CD4-positive, alpha-beta T cell treated with Interleukin-15 for 4 hours (primary cell): ENCODE measurements at regions not wholly inside any gene's neighbourhood (a gene's known extent, or its start where the extent isn't known, plus 50 kb on each side); places are given as distances from the start of the nearest gene placed in this dataset.
"Not testable (repeated sequence)": the region's sequence is repeated elsewhere in the genome, so short reads cannot be mapped to it uniquely, and the experiment has no call there.

Experiments used
- DNase-seq: peaks from one replicate; pipeline ENCODE4 v3.0.0-alpha.2; 2020; ENCODE audit warnings: low spot score

- DNase-seq: no peak
Observed at GRCh38 chr10:52954407-52954806, 181.8 kb upstream of the MBL2 start.

GRCh38 chr10:52952391-52953055, 179.9 kb upstream of the MBL2 start:
- no peak for DNase-seq

GRCh38 chr10:52951824-52952223, 179.2 kb upstream of the MBL2 start:
- no peak for DNase-seq

GRCh38 chr10:52950578-52950977, 178.0 kb upstream of the MBL2 start:
- DNase-seq: no peak

- no peak for DNase-seq
Observed at GRCh38 chr10:52949899-52950298, 177.3 kb upstream of the MBL2 start.

- no peak for DNase-seq
Observed at GRCh38 chr10:52946486-52946885, 173.9 kb upstream of the MBL2 start.

- DNase-seq: not testable (repeated sequence)
Observed at GRCh38 chr10:52945521-52945920, 172.9 kb upstream of the MBL2 start.

- DNase-seq: no peak
Observed at GRCh38 chr10:52940921-52941320, 168.3 kb upstream of the MBL2 start.

- DNase-seq: no peak
Observed at GRCh38 chr10:52939894-52940293, 167.3 kb upstream of the MBL2 start.

GRCh38 chr10:52933748-52934147, 161.2 kb upstream of the MBL2 start:
- DNase-seq: no peak

- DNase-seq: no peak
Observed at GRCh38 chr10:52927678-52928077, 155.1 kb upstream of the MBL2 start.

GRCh38 chr10:52923520-52923919, 150.9 kb upstream of the MBL2 start:
- DNase-seq: no peak

GRCh38 chr10:52918714-52919305, 146.2 kb upstream of the MBL2 start:
- DNase-seq: no peak

GRCh38 chr10:52915391-52915790, 142.8 kb upstream of the MBL2 start:
- no peak for DNase-seq

- no peak for DNase-seq
Observed at GRCh38 chr10:52911163-52911562, 138.6 kb upstream of the MBL2 start.

- DNase-seq: no peak
Observed at GRCh38 chr10:52908478-52908877, 135.9 kb upstream of the MBL2 start.

- no peak for DNase-seq
Observed at GRCh38 chr10:52906046-52906445, 133.5 kb upstream of the MBL2 start.

- no peak for DNase-seq
Observed at GRCh38 chr10:52903397-52903938, 130.9 kb upstream of the MBL2 start.

- no peak for DNase-seq
Observed at GRCh38 chr10:52900593-52900992, 128.0 kb upstream of the MBL2 start.

- no peak for DNase-seq
Observed at GRCh38 chr10:52897162-52897561, 124.6 kb upstream of the MBL2 start.

GRCh38 chr10:52895059-52895458, 122.5 kb upstream of the MBL2 start:
- no peak for DNase-seq

GRCh38 chr10:52890281-52890680, 117.7 kb upstream of the MBL2 start:
- no peak for DNase-seq

- DNase-seq: no peak
Observed at GRCh38 chr10:52889611-52890010, 117.0 kb upstream of the MBL2 start.
